ENCODE measurements at regions not wholly inside any gene's neighbourhood (a gene's known extent, or its start where the extent isn't known, plus 50 kb on each side); places are given as distances from the start of the nearest gene placed in this dataset.

- peak overlapping the region; percentile 88 for H3K27ac Mint-ChIP-seq
- Histone ChIP-seq H3K36me3 (no peaks in the 10 kb centered on the region), H3K27me3 (no peaks in the 10 kb centered on the region), H2AFZ (replicated peaks) (no peak overlapping the region), H3K4me3 (no peak overlapping the region), H3K27ac (no peak overlapping the region), H3K4me2 (no peak overlapping the region), H3K4me1 (peaks cover 7% of the 10 kb centered on the region), H3K9ac (no peak overlapping the region), H4K20me1 (ENCODE audit: low read depth) (no peaks in the 10 kb centered on the region), H3F3A (ENCODE audit: low read depth) (no peaks in the 10 kb centered on the region), H3K9me3 (ENCODE audit: low read depth) (no peaks in the 10 kb centered on the region), H3K79me2 (ENCODE audit: low read depth) (no peaks in the 10 kb centered on the region)
- peaks cover 29% of the 10 kb centered on the region for H3K4me1 Mint-ChIP-seq
- TF ChIP-seq CTCF (IDR thresholded peaks at IDR 0.05) (no peak), EZH2 (IDR thresholded peaks at IDR 0.05) (no peak), EZH2phosphoT487 (IDR thresholded peaks at IDR 0.05) (no peak)
- H3K27me3 Mint-ChIP-seq (ENCODE audit: insufficient read depth, low read depth): peaks cover 12% of the 10 kb centered on the region
- no peak overlapping the region for H3K4me3 Mint-ChIP-seq
- no peaks in the 10 kb centered on the region for H3K9me3 Mint-ChIP-seq
- peaks cover 2% of the 10 kb centered on the region for H3K36me3 Mint-ChIP-seq
- DNase-seq (ENCODE audit: low spot score): no peak
These were observed 55.6 kb downstream of the PLXNA1 start for GRCh38 chr3:127038466-127038865.

GRCh38 chr3:127038923-127039581 lies 56.1 kb downstream of the PLXNA1 start:
- Mint-ChIP-seq H3K9me3 (no peaks in the 10 kb centered on the region), H3K4me1 (peaks cover 32% of the 10 kb centered on the region), H3K36me3 (peaks cover 2% of the 10 kb centered on the region), H3K27me3 (ENCODE audit: insufficient read depth, low read depth) (peaks cover 10% of the 10 kb centered on the region), H3K4me3 (no peak overlapping the region), H3K27ac (peak overlapping the region; percentile 51)
- no peaks in the 10 kb centered on the region for H4K20me1 ChIP-seq (ENCODE audit: low read depth)
- no peak overlapping the region for H2AFZ ChIP-seq (replicated peaks)
- H3K9me3 ChIP-seq (ENCODE audit: low read depth): no peaks in the 10 kb centered on the region
- H3F3A ChIP-seq (ENCODE audit: low read depth): peaks cover 4% of the 10 kb centered on the region
- TF ChIP-seq CTCF (IDR thresholded peaks at IDR 0.05) (no peak), EZH2phosphoT487 (IDR thresholded peaks at IDR 0.05) (no peak), EZH2 (IDR thresholded peaks at IDR 0.05) (no peak)
- peaks cover 10% of the 10 kb centered on the region for H3K4me1 ChIP-seq
- no peak overlapping the region for H3K4me2 ChIP-seq
- H3K36me3 ChIP-seq: no peaks in the 10 kb centered on the region
- H3K27me3 ChIP-seq: no peaks in the 10 kb centered on the region
- no peak overlapping the region for H3K27ac ChIP-seq
- H3K4me3 ChIP-seq: no peak overlapping the region
- no peaks in the 10 kb centered on the region for H3K79me2 ChIP-seq (ENCODE audit: low read depth)
- DNase-seq (ENCODE audit: low spot score): no peak
- no peak overlapping the region for H3K9ac ChIP-seq

- Mint-ChIP-seq H3K4me1 (peaks cover 36% of the 10 kb centered on the region), H3K27ac (no peak overlapping the region), H3K9me3 (no peaks in the 10 kb centered on the region), H3K27me3 (ENCODE audit: insufficient read depth, low read depth) (peaks cover 10% of the 10 kb centered on the region), H3K36me3 (peaks cover 2% of the 10 kb centered on the region), H3K4me3 (no peak overlapping the region)
- Histone ChIP-seq H3K27ac (no peak overlapping the region), H3F3A (ENCODE audit: low read depth) (peaks cover 4% of the 10 kb centered on the region), H4K20me1 (ENCODE audit: low read depth) (no peaks in the 10 kb centered on the region), H3K9ac (no peak overlapping the region), H2AFZ (replicated peaks) (no peak overlapping the region), H3K4me3 (no peak overlapping the region), H3K27me3 (no peaks in the 10 kb centered on the region), H3K4me1 (peaks cover 10% of the 10 kb centered on the region), H3K79me2 (ENCODE audit: low read depth) (no peaks in the 10 kb centered on the region), H3K9me3 (ENCODE audit: low read depth) (no peaks in the 10 kb centered on the region), H3K4me2 (no peak overlapping the region), H3K36me3 (no peaks in the 10 kb centered on the region)
- no peak for TF ChIP-seq CTCF (IDR thresholded peaks at IDR 0.05)
- no peak for TF ChIP-seq EZH2phosphoT487 (IDR thresholded peaks at IDR 0.05)
- no peak for TF ChIP-seq EZH2 (IDR thresholded peaks at IDR 0.05)
- no peak for DNase-seq (ENCODE audit: low spot score)
These were observed 56.8 kb downstream of the PLXNA1 start for GRCh38 chr3:127039719-127040118.
